ENCODE measurements at regions not wholly inside any gene's neighbourhood (a gene's known extent, or its start where the extent isn't known, plus 50 kb on each side); places are given as distances from the start of the nearest gene placed in this dataset.

GRCh38 chr6:62993951-62994350 lies 217.3 kb upstream of the FKBP1C start:
- TF ChIP-seq MXI1 (conservative IDR thresholded peaks at IDR 0.05; ENCODE audit: poor library complexity, severe bottlenecking) (no peak), CTCF (IDR thresholded peaks at IDR 0.05; ENCODE audit: poor library complexity, severe bottlenecking) (no peak), TAF1 (IDR thresholded peaks at IDR 0.05; ENCODE audit: low read depth) (no peak), EP300 (conservative IDR thresholded peaks at IDR 0.05; ENCODE audit: poor library complexity, severe bottlenecking) (no peak), SMC3 (conservative IDR thresholded peaks at IDR 0.05; ENCODE audit: poor library complexity) (no peak), POLR2AphosphoS5 (IDR thresholded peaks at IDR 0.05) (no peak), REST (IDR thresholded peaks at IDR 0.05; ENCODE audit: borderline replicate concordance) (no peak), EZH2 (IDR thresholded peaks at IDR 0.05; ENCODE audit: borderline replicate concordance, insufficient read depth, low read length, poor library complexity, severe bottlenecking) (no peak)

Measured in neural cell (in vitro differentiated cells).